SH-SY5Y (cell line): ENCODE measurements at regions not wholly inside any gene's neighbourhood (a gene's known extent, or its start where the extent isn't known, plus 50 kb on each side); places are given as distances from the start of the nearest gene placed in this dataset.

ENCODE experiments used
- GATA2 ChIP-seq: IDR thresholded peaks from 2 replicates; pipeline ENCODE4 v1.6.1; 2011; ENCODE audit warnings: mild to moderate bottlenecking, low read depth, low read length
- GATA3 ChIP-seq: IDR thresholded peaks from 2 replicates; pipeline ENCODE4 v1.6.1; 2011; ENCODE audit warnings: low read depth, mild to moderate bottlenecking, low read length, moderate library complexity

GRCh38 chr5:143698574-143698973 is 113.4 kb upstream of the HMHB1 start:
- TF ChIP-seq GATA3 (no peak), GATA2 (no peak)
